Left ventricle myocardium inferior (tissue), 1 donor: ENCODE measurements at regions not wholly inside any gene's neighbourhood (a gene's known extent, or its start where the extent isn't known, plus 50 kb on each side); places are given as distances from the start of the nearest gene placed in this dataset.

Source experiments
- DNase-seq: peaks from one replicate; pipeline ENCODE4 v3.0.0-alpha.2; 2020
- H3K27ac ChIP-seq: fragments of 200-600 bp; replicated peaks from 2 replicates; pipeline ENCODE4 v1.8.0; 2021
- H3K27me3 ChIP-seq: fragments of 200-600 bp; 2 replicates; pipeline ENCODE4 v1.8.0; 2021; ENCODE audit warnings: low read depth
- H3K36me3 ChIP-seq: fragments of 200-600 bp; 2 replicates; pipeline ENCODE4 v1.8.0; 2021
- H3K4me1 ChIP-seq: fragments of 200-600 bp; 2 replicates; pipeline ENCODE4 v1.8.0; 2021
- H3K4me3 ChIP-seq: fragments of 200-600 bp; 2 replicates; pipeline ENCODE4 v1.8.0; 2021; ENCODE audit warnings: mild to moderate bottlenecking, moderate library complexity
- H3K9me3 ChIP-seq: fragments of 200-600 bp; replicated peaks from 2 replicates; pipeline ENCODE4 v1.8.0; 2021
- intact Hi-C: fragments of 100-400 bp; cut with micrococcal nuclease; formaldehyde crosslinking; loops from one replicate; pipeline ENCODE4 v1.11.0; 2022
- TF ChIP-seq, protein P1 (sequence below): fragments of 200-600 bp; IDR thresholded peaks from 2 replicates; pipeline ENCODE4 v1.8.0; 2021; ENCODE audit warnings: antibody characterized with exemption, mild to moderate bottlenecking, borderline replicate concordance
- donor health status: DM: no; HTN: yes; CAD: no; lungs with severe emphysema.

- Histone ChIP-seq H3K27ac (no peak overlapping the region), H3K36me3 (no peaks in the 10 kb centered on the region), H3K9me3 (no peaks in the 10 kb centered on the region), H3K4me1 (no peaks in the 10 kb centered on the region), H3K27me3 (no peaks in the 10 kb centered on the region), H3K4me3 (no peak overlapping the region)
- TF ChIP-seq, protein P1, sequence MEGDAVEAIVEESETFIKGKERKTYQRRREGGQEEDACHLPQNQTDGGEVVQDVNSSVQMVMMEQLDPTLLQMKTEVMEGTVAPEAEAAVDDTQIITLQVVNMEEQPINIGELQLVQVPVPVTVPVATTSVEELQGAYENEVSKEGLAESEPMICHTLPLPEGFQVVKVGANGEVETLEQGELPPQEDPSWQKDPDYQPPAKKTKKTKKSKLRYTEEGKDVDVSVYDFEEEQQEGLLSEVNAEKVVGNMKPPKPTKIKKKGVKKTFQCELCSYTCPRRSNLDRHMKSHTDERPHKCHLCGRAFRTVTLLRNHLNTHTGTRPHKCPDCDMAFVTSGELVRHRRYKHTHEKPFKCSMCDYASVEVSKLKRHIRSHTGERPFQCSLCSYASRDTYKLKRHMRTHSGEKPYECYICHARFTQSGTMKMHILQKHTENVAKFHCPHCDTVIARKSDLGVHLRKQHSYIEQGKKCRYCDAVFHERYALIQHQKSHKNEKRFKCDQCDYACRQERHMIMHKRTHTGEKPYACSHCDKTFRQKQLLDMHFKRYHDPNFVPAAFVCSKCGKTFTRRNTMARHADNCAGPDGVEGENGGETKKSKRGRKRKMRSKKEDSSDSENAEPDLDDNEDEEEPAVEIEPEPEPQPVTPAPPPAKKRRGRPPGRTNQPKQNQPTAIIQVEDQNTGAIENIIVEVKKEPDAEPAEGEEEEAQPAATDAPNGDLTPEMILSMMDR = no peak
- no peak for DNase-seq
- intact Hi-C loops = no loop called here
Observed at GRCh38 chr3:28718074-28718849, 369.6 kb upstream of the AZI2 start.

- Histone ChIP-seq H3K36me3 (no peaks in the 10 kb centered on the region), H3K4me3 (no peak overlapping the region), H3K27ac (no peak overlapping the region), H3K4me1 (no peaks in the 10 kb centered on the region), H3K27me3 (no peaks in the 10 kb centered on the region), H3K9me3 (peaks cover 3% of the 10 kb centered on the region)
- peak; percentile 27 for DNase-seq
- TF ChIP-seq, protein P1 = peak; percentile 68
- intact Hi-C loops = no loop called here
Observed at GRCh38 chr3:28726840-28727239, 378.2 kb upstream of the AZI2 start.

DNA sequence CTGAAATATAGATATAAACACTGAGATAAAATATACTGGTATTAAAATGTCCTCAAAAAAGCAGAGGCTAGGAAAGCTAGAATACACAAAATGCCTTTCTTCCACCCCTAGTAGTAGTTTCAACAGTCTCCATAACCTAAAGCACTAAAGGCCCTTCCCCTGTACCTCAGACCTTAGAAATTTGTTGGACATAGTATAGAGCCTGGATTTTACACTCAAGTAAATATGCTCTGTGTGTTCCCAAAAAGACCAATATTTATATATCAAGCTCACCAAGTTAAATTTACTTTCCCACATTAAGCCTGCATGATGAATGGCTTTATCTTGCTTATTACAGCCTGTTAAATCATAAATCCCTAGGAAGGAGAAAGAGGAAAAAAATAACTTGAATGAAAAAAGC lies 378.7 kb upstream of the AZI2 start:
- Histone ChIP-seq H3K36me3 (no peaks in the 10 kb centered on the region), H3K4me1 (no peaks in the 10 kb centered on the region), H3K4me3 (no peak overlapping the region), H3K27me3 (no peaks in the 10 kb centered on the region), H3K9me3 (peaks cover 5% of the 10 kb centered on the region), H3K27ac (no peak overlapping the region)
- DNase-seq = no peak
- intact Hi-C loops = no loop called here
- TF ChIP-seq, protein P1 = no peak

DNA sequence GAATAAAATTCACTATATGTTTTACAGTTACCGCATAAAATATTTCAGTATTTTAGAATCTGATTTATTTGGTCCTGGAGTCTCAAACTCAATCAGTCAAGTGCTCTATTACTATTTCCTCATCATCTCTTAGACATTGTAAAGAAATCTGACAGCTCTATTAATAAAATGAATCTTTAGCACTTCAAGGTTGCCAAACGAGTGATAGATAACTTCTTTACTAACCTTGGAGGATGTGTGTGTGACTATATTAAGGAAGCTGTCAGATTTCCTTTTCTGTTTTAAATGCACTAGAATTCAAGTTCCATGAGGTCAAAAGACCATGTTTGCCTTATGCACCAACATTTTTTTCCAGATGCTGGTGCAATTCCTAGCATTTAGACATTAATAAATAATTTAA lies 389.8 kb upstream of the AZI2 start:
- H3K4me1 ChIP-seq = peaks cover 11% of the 10 kb centered on the region
- H3K9me3 ChIP-seq = peaks cover 14% of the 10 kb centered on the region
- TF ChIP-seq, protein P1 = no peak
- H3K27ac ChIP-seq = no peak overlapping the region
- no peaks in the 10 kb centered on the region for H3K27me3 ChIP-seq
- H3K4me3 ChIP-seq = no peak overlapping the region
- no peak for DNase-seq
- H3K36me3 ChIP-seq = no peaks in the 10 kb centered on the region
- intact Hi-C loops = no loop called here

GRCh38 chr3:28739647-28740046 lies 391.0 kb upstream of the AZI2 start:
- Histone ChIP-seq H3K4me1 (peaks cover 23% of the 10 kb centered on the region), H3K9me3 (peaks cover 2% of the 10 kb centered on the region), H3K4me3 (no peak overlapping the region), H3K27me3 (no peaks in the 10 kb centered on the region), H3K36me3 (no peaks in the 10 kb centered on the region), H3K27ac (no peak overlapping the region)
- intact Hi-C loops = no loop called here
- no peak for DNase-seq
- TF ChIP-seq, protein P1 = no peak
